ENCODE measurements at regions not wholly inside any gene's neighbourhood (a gene's known extent, or its start where the extent isn't known, plus 50 kb on each side); places are given as distances from the start of the nearest gene placed in this dataset.

DNA sequence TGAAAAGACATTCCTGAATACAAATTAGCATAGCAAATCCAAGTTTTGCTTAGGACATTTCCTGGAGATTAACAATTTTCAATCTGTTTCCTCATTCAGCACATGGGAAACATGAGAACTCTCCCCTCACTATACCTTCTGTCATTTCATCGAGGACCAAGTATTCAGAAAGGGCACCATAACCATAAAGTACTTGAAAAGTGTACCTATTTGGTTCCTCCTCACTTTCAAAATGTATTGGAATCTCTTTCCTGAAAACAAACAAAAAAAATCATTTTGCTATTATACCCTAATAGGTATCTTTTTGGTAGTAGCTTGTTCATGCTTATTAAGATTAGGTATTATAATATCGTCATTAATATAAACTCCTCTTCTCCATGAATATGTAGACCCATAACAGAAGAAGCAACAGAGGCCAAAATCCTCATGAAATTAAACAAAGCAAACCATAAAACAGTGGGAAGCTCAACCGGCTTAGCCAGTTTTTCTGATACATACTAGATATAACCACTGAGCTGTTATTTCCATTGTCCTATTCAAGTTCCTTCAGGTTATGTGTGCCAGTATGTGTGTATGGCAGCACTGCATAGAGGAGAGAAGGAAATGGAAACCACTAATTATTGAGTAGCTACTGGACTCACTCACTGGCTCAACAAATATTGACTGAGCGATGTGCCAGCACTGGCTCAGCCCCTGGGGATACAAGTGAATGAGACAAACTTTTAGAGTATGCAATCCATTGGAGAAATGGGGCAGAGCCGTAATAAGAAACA is 274.0 kb downstream of the MAFB start:
- no peak overlapping the region for H3K4me3 ChIP-seq (ENCODE audit: low read depth, low read length)
- DNase-seq (ENCODE audit: low read depth): no peak
- TF ChIP-seq, protein P1, sequence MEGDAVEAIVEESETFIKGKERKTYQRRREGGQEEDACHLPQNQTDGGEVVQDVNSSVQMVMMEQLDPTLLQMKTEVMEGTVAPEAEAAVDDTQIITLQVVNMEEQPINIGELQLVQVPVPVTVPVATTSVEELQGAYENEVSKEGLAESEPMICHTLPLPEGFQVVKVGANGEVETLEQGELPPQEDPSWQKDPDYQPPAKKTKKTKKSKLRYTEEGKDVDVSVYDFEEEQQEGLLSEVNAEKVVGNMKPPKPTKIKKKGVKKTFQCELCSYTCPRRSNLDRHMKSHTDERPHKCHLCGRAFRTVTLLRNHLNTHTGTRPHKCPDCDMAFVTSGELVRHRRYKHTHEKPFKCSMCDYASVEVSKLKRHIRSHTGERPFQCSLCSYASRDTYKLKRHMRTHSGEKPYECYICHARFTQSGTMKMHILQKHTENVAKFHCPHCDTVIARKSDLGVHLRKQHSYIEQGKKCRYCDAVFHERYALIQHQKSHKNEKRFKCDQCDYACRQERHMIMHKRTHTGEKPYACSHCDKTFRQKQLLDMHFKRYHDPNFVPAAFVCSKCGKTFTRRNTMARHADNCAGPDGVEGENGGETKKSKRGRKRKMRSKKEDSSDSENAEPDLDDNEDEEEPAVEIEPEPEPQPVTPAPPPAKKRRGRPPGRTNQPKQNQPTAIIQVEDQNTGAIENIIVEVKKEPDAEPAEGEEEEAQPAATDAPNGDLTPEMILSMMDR (IDR thresholded peaks at IDR 0.05; ENCODE audit: low read depth, low read length, missing control alignments): no peak
- in situ Hi-C loops (cut with HindIII; ENCODE audit: low sequenced_read_pairs): no loop called here

DNA sequence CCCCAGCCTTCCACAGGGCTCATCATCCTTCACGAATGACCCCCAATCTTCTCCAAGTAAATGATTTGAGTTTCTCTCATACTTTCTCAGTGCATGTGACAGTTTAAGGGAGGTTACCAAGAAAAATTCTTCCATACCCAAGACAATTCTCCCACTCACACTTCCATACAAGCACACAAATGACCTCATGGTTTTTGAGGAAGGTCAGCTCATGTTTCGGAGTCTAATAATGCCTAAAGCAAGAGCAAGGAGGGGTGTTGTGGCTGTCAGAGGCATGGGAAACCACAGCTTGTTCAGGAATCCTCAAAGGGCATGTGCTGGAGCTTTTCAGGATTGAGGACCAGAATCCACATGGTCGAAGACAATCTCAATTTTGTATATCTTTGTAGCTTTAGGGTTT is 279.0 kb downstream of the MAFB start:
- no peak overlapping the region for H3K4me3 ChIP-seq (ENCODE audit: low read depth, low read length)
- DNase-seq (ENCODE audit: low read depth): no peak
- in situ Hi-C loops (cut with HindIII; ENCODE audit: low sequenced_read_pairs): no loop called here
- TF ChIP-seq, protein P1 (IDR thresholded peaks at IDR 0.05; ENCODE audit: low read depth, low read length, missing control alignments): no peak

DNA sequence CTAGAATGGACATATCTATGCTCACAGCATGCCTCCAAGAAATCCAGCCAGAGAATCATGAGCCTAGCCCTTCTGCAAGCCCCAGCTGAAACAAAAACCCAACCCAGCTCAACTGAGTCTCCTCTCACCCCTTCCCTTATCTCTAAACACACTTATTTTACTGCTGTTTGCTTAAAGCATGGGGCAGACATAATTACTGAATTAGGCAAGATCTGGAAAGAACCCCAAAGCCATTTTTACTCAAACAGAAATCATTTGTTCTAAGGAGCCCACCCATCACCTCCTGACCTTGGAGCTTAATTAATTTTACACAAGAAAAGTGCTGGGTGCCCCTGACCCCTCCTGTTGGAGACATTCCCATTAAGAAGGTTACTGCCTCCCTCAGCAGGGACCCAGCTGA is 291.6 kb downstream of the MAFB start:
- in situ Hi-C loops (cut with HindIII; ENCODE audit: low sequenced_read_pairs): no loop called here
- no peak for DNase-seq (ENCODE audit: low read depth)
- TF ChIP-seq, protein P1 (IDR thresholded peaks at IDR 0.05; ENCODE audit: low read depth, low read length, missing control alignments): no peak
- no peak overlapping the region for H3K4me3 ChIP-seq (ENCODE audit: low read depth, low read length)

GRCh38 chr20:40393197-40394079 is 295.6 kb downstream of the MAFB start:
- TF ChIP-seq, protein P1 (IDR thresholded peaks at IDR 0.05; ENCODE audit: low read depth, low read length, missing control alignments): no peak
- in situ Hi-C loops (cut with HindIII; ENCODE audit: low sequenced_read_pairs): no loop called here
- no peak overlapping the region for H3K4me3 ChIP-seq (ENCODE audit: low read depth, low read length)
- no peak for DNase-seq (ENCODE audit: low read depth)

DNA sequence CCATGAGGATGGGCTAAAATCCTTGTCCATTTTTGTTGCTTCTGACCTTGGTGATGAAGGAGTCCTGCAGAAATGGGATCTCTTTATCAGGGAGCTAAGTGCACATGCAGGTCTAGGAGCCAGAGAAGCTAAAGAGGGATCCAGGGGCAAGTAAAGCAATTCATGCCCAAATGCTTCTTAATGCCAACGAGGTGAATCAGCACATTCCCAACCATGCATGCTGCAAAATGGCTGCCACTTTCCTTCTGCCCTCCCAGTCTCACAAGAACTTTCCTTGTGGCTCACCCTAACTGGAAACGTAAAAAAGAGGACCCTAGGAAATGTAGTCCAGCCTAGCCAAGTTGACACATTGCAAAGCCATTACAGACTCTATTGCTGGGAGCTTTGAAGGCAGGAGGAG is 298.4 kb downstream of the MAFB start:
- in situ Hi-C loops (cut with HindIII; ENCODE audit: low sequenced_read_pairs): no loop called here
- H3K4me3 ChIP-seq (ENCODE audit: low read depth, low read length): no peak overlapping the region
- TF ChIP-seq, protein P1 (IDR thresholded peaks at IDR 0.05; ENCODE audit: low read depth, low read length, missing control alignments): no peak
- DNase-seq (ENCODE audit: low read depth): no peak

- TF ChIP-seq, protein P1 (IDR thresholded peaks at IDR 0.05; ENCODE audit: low read depth, low read length, missing control alignments): no peak
- H3K4me3 ChIP-seq (ENCODE audit: low read depth, low read length): no peak overlapping the region
- no peak for DNase-seq (ENCODE audit: low read depth)
- in situ Hi-C loops (cut with HindIII; ENCODE audit: low sequenced_read_pairs): no loop called here
Measured at GRCh38 chr20:40370800-40371199, 318.2 kb downstream of the MAFB start.
